Thyroid gland (tissue), 4 donors: ENCODE measurements at regions not wholly inside any gene's neighbourhood (a gene's known extent, or its start where the extent isn't known, plus 50 kb on each side); places are given as distances from the start of the nearest gene placed in this dataset.

Source experiments
- POLR2A ChIP-seq, 2 donors: fragments of 450-650 bp; IDR thresholded peaks; one replicate each; pipeline ENCODE4 v1.6.1; 2017; ENCODE audit warnings: antibody characterized with exemption in 2 of 2, mild to moderate bottlenecking in 2 of 2, moderate library complexity in 1 of 2
- TF ChIP-seq, protein P1 (sequence below), 6 experiments: fragments of 200-600 bp in 3 of 6; fragments of 450-650 bp in 3 of 6; sonication (generic) in 3 of 6; IDR thresholded peaks; one replicate each; pipeline ENCODE4 v1.5.1; 2016 to 2019; ENCODE audit warnings: antibody characterized with exemption in 6 of 6, mild to moderate bottlenecking in 2 of 6, inconsistent platforms in 1 of 6, moderate library complexity in 1 of 6

DNA sequence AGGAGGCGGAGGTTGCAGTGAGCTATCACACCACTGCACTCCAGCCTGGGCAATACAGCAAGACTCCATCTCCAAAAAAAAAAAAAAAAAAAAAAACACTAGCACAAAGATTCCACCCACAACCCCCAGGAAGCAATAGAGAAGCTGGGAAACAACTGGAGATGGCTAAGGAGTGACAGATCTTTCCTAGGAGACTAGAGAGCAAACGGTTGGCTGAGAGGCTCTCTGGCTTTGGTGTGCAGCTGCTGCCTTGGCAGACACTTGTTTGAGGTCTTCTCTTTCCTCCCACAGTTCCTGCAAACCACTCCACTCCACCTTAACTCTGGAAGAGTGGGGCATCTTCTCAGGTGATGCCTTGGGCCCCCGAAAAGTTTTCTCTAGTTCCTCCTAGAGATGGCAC is 78.5 kb upstream of the LANCL2 start:
- TF ChIP-seq, protein P1, sequence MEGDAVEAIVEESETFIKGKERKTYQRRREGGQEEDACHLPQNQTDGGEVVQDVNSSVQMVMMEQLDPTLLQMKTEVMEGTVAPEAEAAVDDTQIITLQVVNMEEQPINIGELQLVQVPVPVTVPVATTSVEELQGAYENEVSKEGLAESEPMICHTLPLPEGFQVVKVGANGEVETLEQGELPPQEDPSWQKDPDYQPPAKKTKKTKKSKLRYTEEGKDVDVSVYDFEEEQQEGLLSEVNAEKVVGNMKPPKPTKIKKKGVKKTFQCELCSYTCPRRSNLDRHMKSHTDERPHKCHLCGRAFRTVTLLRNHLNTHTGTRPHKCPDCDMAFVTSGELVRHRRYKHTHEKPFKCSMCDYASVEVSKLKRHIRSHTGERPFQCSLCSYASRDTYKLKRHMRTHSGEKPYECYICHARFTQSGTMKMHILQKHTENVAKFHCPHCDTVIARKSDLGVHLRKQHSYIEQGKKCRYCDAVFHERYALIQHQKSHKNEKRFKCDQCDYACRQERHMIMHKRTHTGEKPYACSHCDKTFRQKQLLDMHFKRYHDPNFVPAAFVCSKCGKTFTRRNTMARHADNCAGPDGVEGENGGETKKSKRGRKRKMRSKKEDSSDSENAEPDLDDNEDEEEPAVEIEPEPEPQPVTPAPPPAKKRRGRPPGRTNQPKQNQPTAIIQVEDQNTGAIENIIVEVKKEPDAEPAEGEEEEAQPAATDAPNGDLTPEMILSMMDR (IDR thresholded peaks at IDR 0.05), result no peak
- TF ChIP-seq POLR2A (IDR thresholded peaks at IDR 0.05), result no peak
